ENCODE measurements at regions not wholly inside any gene's neighbourhood (a gene's known extent, or its start where the extent isn't known, plus 50 kb on each side); places are given as distances from the start of the nearest gene placed in this dataset.

DNA sequence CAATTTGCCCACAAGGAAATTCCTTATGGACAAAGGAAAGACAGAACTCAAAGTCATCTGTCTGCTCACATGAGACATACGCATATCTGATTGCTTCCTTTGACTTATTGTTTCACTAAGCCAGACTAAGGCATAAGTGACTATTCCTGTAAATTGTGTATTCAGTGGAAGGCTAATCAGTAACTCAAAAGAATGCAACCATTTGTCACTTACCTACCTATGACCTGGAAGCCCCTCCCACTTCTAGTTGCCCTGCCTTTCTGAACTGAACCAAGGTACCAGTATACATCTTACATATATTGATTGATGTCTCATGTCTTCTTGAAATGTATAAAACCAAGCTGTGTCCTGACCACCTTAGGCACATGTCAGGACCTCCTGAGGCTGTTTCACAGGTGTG lies 53.5 kb upstream of the PROK2 start:
- no peak for TF ChIP-seq EZH2 (IDR thresholded peaks at IDR 0.05; ENCODE audit: low read depth)
- TF ChIP-seq, protein P1, sequence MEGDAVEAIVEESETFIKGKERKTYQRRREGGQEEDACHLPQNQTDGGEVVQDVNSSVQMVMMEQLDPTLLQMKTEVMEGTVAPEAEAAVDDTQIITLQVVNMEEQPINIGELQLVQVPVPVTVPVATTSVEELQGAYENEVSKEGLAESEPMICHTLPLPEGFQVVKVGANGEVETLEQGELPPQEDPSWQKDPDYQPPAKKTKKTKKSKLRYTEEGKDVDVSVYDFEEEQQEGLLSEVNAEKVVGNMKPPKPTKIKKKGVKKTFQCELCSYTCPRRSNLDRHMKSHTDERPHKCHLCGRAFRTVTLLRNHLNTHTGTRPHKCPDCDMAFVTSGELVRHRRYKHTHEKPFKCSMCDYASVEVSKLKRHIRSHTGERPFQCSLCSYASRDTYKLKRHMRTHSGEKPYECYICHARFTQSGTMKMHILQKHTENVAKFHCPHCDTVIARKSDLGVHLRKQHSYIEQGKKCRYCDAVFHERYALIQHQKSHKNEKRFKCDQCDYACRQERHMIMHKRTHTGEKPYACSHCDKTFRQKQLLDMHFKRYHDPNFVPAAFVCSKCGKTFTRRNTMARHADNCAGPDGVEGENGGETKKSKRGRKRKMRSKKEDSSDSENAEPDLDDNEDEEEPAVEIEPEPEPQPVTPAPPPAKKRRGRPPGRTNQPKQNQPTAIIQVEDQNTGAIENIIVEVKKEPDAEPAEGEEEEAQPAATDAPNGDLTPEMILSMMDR (conservative IDR thresholded peaks at IDR 0.05) = no peak
